Parathyroid adenoma (tissue), 2 donors: ENCODE measurements at regions not wholly inside any gene's neighbourhood (a gene's known extent, or its start where the extent isn't known, plus 50 kb on each side); places are given as distances from the start of the nearest gene placed in this dataset.

Experiments used
- H2AFZ ChIP-seq: fragments of 300-600 bp; sonication (generic); one replicate; pipeline ENCODE4 v1.7.0; 2017; ENCODE audit warnings: antibody characterized with exemption, mild to moderate bottlenecking
- H3K27ac ChIP-seq: fragments of 300-600 bp; sonication (generic); one replicate; pipeline ENCODE4 v1.7.0; 2017
- H3K27me3 ChIP-seq: fragments of 300-600 bp; sonication (generic); one replicate; pipeline ENCODE4 v1.7.0; 2017; ENCODE audit warnings: low read length; ENCODE audit not compliant: control insufficient read depth, insufficient read depth
- H3K36me3 ChIP-seq: fragments of 300-600 bp; sonication (generic); one replicate; pipeline ENCODE4 v1.7.0; 2017; ENCODE audit warnings: low read length; ENCODE audit not compliant: control insufficient read depth, insufficient read depth
- H3K4me1 ChIP-seq: fragments of 300-600 bp; sonication (generic); one replicate; pipeline ENCODE4 v1.7.0; 2017; ENCODE audit warnings: control low read depth
- H3K4me2 ChIP-seq: fragments of 300-600 bp; sonication (generic); one replicate; pipeline ENCODE4 v1.7.0; 2017; ENCODE audit warnings: low read length
- H3K4me3 ChIP-seq: fragments of 300-600 bp; sonication (generic); one replicate; pipeline ENCODE4 v1.7.0; 2017; ENCODE audit warnings: low read depth, low read length
- H3K79me2 ChIP-seq: fragments of 300-600 bp; sonication (generic); one replicate; pipeline ENCODE4 v1.7.0; 2017; ENCODE audit warnings: control low read depth
- H3K9ac ChIP-seq: fragments of 300-600 bp; sonication (generic); one replicate; pipeline ENCODE4 v1.7.0; 2017; ENCODE audit warnings: mild to moderate bottlenecking
- H3K9me3 ChIP-seq: fragments of 300-600 bp; sonication (generic); one replicate; pipeline ENCODE4 v1.7.0; 2017; ENCODE audit warnings: low read length; ENCODE audit not compliant: control insufficient read depth
- CTCF ChIP-seq: fragments of 300-600 bp; sonication (generic); IDR thresholded peaks from one replicate; pipeline ENCODE4 v1.7.0; 2017; ENCODE audit warnings: antibody characterized with exemption, mild to moderate bottlenecking
- donor health status: primary hyperparathyroidism.

- no peaks in the 10 kb centered on the region for H3K79me2 ChIP-seq
- TF ChIP-seq CTCF = no peak
- H3K4me1 ChIP-seq = no peaks in the 10 kb centered on the region
These were observed 1503.7 kb downstream of the REEP3 start for GRCh38 chr10:65024886-65025285.

GRCh38 chr10:65030263-65030662 is 1509.1 kb downstream of the REEP3 start:
- H2AFZ ChIP-seq = no peak overlapping the region
- no peak overlapping the region for H3K27ac ChIP-seq

More at GRCh38 chr10:65024886-65025285, 1503.7 kb downstream of the REEP3 start:
- Histone ChIP-seq H3K4me3 (no peak overlapping the region), H3K9me3 (no peaks in the 10 kb centered on the region), H3K4me2 (no peak overlapping the region), H3K27ac (no peak overlapping the region), H3K9ac (no peak overlapping the region), H2AFZ (no peak overlapping the region), H3K36me3 (no peaks in the 10 kb centered on the region), H3K27me3 (no peaks in the 10 kb centered on the region)

GRCh38 chr10:65032867-65033769 is 1511.9 kb downstream of the REEP3 start:
- no peak overlapping the region for H3K4me2 ChIP-seq
- H3K4me3 ChIP-seq = no peak overlapping the region
- no peak overlapping the region for H3K9ac ChIP-seq
- H3K9me3 ChIP-seq = no peaks in the 10 kb centered on the region
- H3K27me3 ChIP-seq = no peaks in the 10 kb centered on the region
- H2AFZ ChIP-seq = no peak overlapping the region
- TF ChIP-seq CTCF = no peak
- no peaks in the 10 kb centered on the region for H3K4me1 ChIP-seq
- no peaks in the 10 kb centered on the region for H3K79me2 ChIP-seq
- no peak overlapping the region for H3K27ac ChIP-seq
- H3K36me3 ChIP-seq = no peaks in the 10 kb centered on the region

More at GRCh38 chr10:65030263-65030662, 1509.1 kb downstream of the REEP3 start:
- no peaks in the 10 kb centered on the region for H3K36me3 ChIP-seq
- H3K4me2 ChIP-seq = no peak overlapping the region
- no peaks in the 10 kb centered on the region for H3K27me3 ChIP-seq
- no peak overlapping the region for H3K4me3 ChIP-seq
- H3K4me1 ChIP-seq = no peaks in the 10 kb centered on the region
- H3K9me3 ChIP-seq = no peaks in the 10 kb centered on the region
- H3K9ac ChIP-seq = no peak overlapping the region
- TF ChIP-seq CTCF = no peak
- no peaks in the 10 kb centered on the region for H3K79me2 ChIP-seq

- Histone ChIP-seq H2AFZ (no peak overlapping the region), H3K27ac (no peak overlapping the region), H3K4me2 (no peak overlapping the region), H3K79me2 (no peaks in the 10 kb centered on the region), H3K27me3 (no peaks in the 10 kb centered on the region), H3K4me3 (no peak overlapping the region), H3K9ac (no peak overlapping the region), H3K9me3 (no peaks in the 10 kb centered on the region), H3K36me3 (no peaks in the 10 kb centered on the region), H3K4me1 (no peaks in the 10 kb centered on the region)
- TF ChIP-seq CTCF = no peak
These were observed 1512.8 kb downstream of the REEP3 start for GRCh38 chr10:65033957-65034356.

- no peak overlapping the region for H3K4me2 ChIP-seq
- no peaks in the 10 kb centered on the region for H3K27me3 ChIP-seq
- H2AFZ ChIP-seq = no peak overlapping the region
- no peak overlapping the region for H3K9ac ChIP-seq
- no peaks in the 10 kb centered on the region for H3K79me2 ChIP-seq
- no peak for TF ChIP-seq CTCF
- no peak overlapping the region for H3K27ac ChIP-seq
- H3K36me3 ChIP-seq = no peaks in the 10 kb centered on the region
- no peaks in the 10 kb centered on the region for H3K4me1 ChIP-seq
- H3K9me3 ChIP-seq = no peaks in the 10 kb centered on the region
- H3K4me3 ChIP-seq = no peak overlapping the region
These were observed 1519.6 kb downstream of the REEP3 start for GRCh38 chr10:65040796-65041195.
